OCI-LY3 (cell line): ENCODE measurements at regions not wholly inside any gene's neighbourhood (a gene's known extent, or its start where the extent isn't known, plus 50 kb on each side); places are given as distances from the start of the nearest gene placed in this dataset.

Source experiments
- EZH2phosphoT487 ChIP-seq: fragments of 200-600 bp; shearing (Covaris generic); IDR thresholded peaks from 2 replicates; pipeline ENCODE4 v1.6.1; 2018; ENCODE audit warnings: antibody characterized with exemption, mixed run types, low read depth
- TF ChIP-seq, protein P1 (sequence below): fragments of 200-600, 300-600 bp; sonication (generic); IDR thresholded peaks from 2 replicates; pipeline ENCODE4 v1.5.1; 2014; ENCODE audit warnings: antibody characterized with exemption, low read length, low read depth

- TF ChIP-seq, protein P1, sequence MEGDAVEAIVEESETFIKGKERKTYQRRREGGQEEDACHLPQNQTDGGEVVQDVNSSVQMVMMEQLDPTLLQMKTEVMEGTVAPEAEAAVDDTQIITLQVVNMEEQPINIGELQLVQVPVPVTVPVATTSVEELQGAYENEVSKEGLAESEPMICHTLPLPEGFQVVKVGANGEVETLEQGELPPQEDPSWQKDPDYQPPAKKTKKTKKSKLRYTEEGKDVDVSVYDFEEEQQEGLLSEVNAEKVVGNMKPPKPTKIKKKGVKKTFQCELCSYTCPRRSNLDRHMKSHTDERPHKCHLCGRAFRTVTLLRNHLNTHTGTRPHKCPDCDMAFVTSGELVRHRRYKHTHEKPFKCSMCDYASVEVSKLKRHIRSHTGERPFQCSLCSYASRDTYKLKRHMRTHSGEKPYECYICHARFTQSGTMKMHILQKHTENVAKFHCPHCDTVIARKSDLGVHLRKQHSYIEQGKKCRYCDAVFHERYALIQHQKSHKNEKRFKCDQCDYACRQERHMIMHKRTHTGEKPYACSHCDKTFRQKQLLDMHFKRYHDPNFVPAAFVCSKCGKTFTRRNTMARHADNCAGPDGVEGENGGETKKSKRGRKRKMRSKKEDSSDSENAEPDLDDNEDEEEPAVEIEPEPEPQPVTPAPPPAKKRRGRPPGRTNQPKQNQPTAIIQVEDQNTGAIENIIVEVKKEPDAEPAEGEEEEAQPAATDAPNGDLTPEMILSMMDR: no peak
- no peak for TF ChIP-seq EZH2phosphoT487
Observed at GRCh38 chr4:181007751-181008150, 1235.5 kb upstream of the TENM3 start.
